ENCODE measurements at regions not wholly inside any gene's neighbourhood (a gene's known extent, or its start where the extent isn't known, plus 50 kb on each side); places are given as distances from the start of the nearest gene placed in this dataset.
A peak's percentile ranks its signal among the peaks of the same experiment; 100 is the strongest.

DNA sequence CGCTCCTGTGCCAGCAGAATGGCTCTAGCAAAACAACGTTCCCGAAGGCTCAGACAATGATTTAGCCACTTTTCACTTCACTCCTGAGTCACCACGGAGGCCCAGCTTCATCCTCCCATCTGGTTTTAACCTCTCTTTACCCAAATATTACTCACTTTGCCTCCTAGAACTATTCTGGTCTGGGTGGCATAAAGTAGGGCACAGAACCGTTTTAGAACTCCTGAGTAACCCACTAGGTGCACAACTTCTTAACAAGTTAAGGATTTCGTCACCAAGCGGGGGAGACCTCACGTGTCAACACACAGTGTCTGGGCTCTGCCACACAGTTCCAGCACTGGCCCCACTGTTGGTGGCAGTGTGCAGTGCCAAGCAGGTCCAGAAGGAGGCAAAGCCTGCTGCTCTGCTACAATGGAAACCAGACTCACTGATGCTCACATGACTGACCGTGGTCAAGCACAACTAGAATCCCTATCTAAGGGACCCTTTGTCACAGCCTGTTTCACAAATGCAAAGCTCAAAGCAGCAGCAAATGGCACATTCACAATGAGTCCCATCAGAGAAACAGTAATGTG lies 121.7 kb downstream of the SIPA1L2 start:
- intact Hi-C loops (cut with micrococcal nuclease), result no loop called here
- Histone ChIP-seq H2BK15ac (ENCODE audit: low read depth, low read length) (no peak overlapping the region), H2AK9ac (replicated peaks; ENCODE audit: low read depth, low read length, poor library complexity) (no peak overlapping the region), H3K9me1 (ENCODE audit: insufficient read depth, low read length) (peaks cover 10% of the 10 kb centered on the region), H3K4me1 (ENCODE audit: control insufficient read depth, insufficient read depth, low read length) (peaks cover 5% of the 10 kb centered on the region), H3K27ac (ENCODE audit: insufficient read depth, low read length) (no peak overlapping the region), H3K9me3 (ENCODE audit: control insufficient read depth, insufficient read depth, low read length) (no peaks in the 10 kb centered on the region), H3K36me3 (ENCODE audit: control insufficient read depth, insufficient read depth, low read length) (no peaks in the 10 kb centered on the region), H2BK20ac (ENCODE audit: low read depth, low read length) (peak overlapping the region; percentile 20), H2AFZ (replicated peaks; ENCODE audit: low read length, poor library complexity) (peak overlapping the region; percentile 53), H3K79me1 (ENCODE audit: low read depth in 1 of 2, low read length in 2 of 2) (peaks cover 5 to 28% of the 10 kb centered on the region in 2 experiments; a peak in 3 of 4 replicates), H3K4me2 (ENCODE audit: low read depth, low read length) (no peak overlapping the region), H3K23ac (ENCODE audit: low read depth, low read length) (no peak overlapping the region; the same call in 1 of the 2 replicates), H2AK5ac (ENCODE audit: low read depth, low read length) (peak overlapping the region; percentile 29; the same call in 1 of the 2 replicates), H3K9ac (ENCODE audit: low read depth, low read length) (no peak overlapping the region), H3K4me3 (ENCODE audit: insufficient read depth, low read depth, low read length) (no peak overlapping the region), H4K20me1 (ENCODE audit: insufficient read depth, low read length) (no peaks in the 10 kb centered on the region), H2BK120ac (ENCODE audit: low read depth, low read length) (peak overlapping the region; percentile 26; the same call in 1 of the 2 replicates), H4K5ac (ENCODE audit: low read depth, low read length) (no peak overlapping the region), H3K56ac (ENCODE audit: extremely low read depth, insufficient read depth, low read length) (no peak overlapping the region), H3K14ac (replicated peaks; ENCODE audit: low read depth, low read length) (peak overlapping the region; percentile 71; the same call in 1 of the 2 replicates), H4K91ac (ENCODE audit: insufficient read depth, low read depth, low read length) (peak overlapping the region; percentile 49; the same call in 1 of the 2 replicates), H3K4ac (ENCODE audit: low read depth, low read length) (peak overlapping the region; percentile 75), H4K8ac (ENCODE audit: low read depth in 2 of 2, low read length in 2 of 2) (peak overlapping the region in 1 of 2 experiments; percentile 36; a peak in 1 of 4 replicates), H3K27me3 (ENCODE audit: control insufficient read depth, insufficient read depth, low read length) (no peaks in the 10 kb centered on the region), H3K18ac (ENCODE audit: low read depth, low read length) (no peak overlapping the region), H2BK5ac (ENCODE audit: low read depth, low read length, poor library complexity, severe bottlenecking) (no peak overlapping the region)
- dilution Hi-C loops (cut with HindIII; ENCODE audit: low sequenced_read_pairs, unreplicated experiment), result no loop called here
- in situ Hi-C loops (cut with MboI; ENCODE audit: low sequenced_read_pairs), result no loop called here
- ATAC-seq (ENCODE audit: low read depth) (no peak), DNase-seq (no peak)
- ChIA-PET CTCF (interaction anchor here (0.7 kb wide), 1 partner anchor 118 kb away, joined by 3 read pairs; no protein-coding TSS in a partner anchor), POLR2A (ENCODE audit: unreplicated experiment) (no interaction called here)
- whole genome bisulfite sequencing, 2 experiments (ENCODE audit: extremely low coverage in 2 of 2, insufficient read length in 1 of 2), result 81% methylated on average over 5 of the region's 9 CpGs; no CpG with 5 or more reads in 1 of the 2 experiments
- BruUV-seq (replicated peaks), result no TSS peak
- no peak for TF ChIP-seq MAFK (IDR thresholded peaks at IDR 0.05; ENCODE audit: low read depth, low read length)
- TF ChIP-seq RCOR1 (IDR thresholded peaks at IDR 0.05; ENCODE audit: insufficient replicate concordance, low read length), result no peak
- TF ChIP-seq RFX5 (IDR thresholded peaks at IDR 0.05; ENCODE audit: low read depth, low read length), result no peak
- TF ChIP-seq NFE2L2 (IDR thresholded peaks at IDR 0.05; ENCODE audit: low read depth, low read length), result no peak
- TF ChIP-seq BHLHE40 (IDR thresholded peaks at IDR 0.05; ENCODE audit: low read depth, low read length), result no peak
- no peak for TF ChIP-seq RAD21 (IDR thresholded peaks at IDR 0.05; ENCODE audit: low read length)
- no peak for TF ChIP-seq MXI1 (IDR thresholded peaks at IDR 0.05; ENCODE audit: borderline replicate concordance, low read depth, low read length)
- no peak for TF ChIP-seq POLR2A (IDR thresholded peaks at IDR 0.05; ENCODE audit: low read depth, low read length)
- no peak for TF ChIP-seq FOS (IDR thresholded peaks at IDR 0.05; ENCODE audit: low read depth, low read length)
- no peak for TF ChIP-seq CHD1 (IDR thresholded peaks at IDR 0.05; ENCODE audit: low read depth, low read length)
- no peak for TF ChIP-seq MAZ (IDR thresholded peaks at IDR 0.05; ENCODE audit: borderline replicate concordance, low read depth, low read length)
- TF ChIP-seq, protein P1, sequence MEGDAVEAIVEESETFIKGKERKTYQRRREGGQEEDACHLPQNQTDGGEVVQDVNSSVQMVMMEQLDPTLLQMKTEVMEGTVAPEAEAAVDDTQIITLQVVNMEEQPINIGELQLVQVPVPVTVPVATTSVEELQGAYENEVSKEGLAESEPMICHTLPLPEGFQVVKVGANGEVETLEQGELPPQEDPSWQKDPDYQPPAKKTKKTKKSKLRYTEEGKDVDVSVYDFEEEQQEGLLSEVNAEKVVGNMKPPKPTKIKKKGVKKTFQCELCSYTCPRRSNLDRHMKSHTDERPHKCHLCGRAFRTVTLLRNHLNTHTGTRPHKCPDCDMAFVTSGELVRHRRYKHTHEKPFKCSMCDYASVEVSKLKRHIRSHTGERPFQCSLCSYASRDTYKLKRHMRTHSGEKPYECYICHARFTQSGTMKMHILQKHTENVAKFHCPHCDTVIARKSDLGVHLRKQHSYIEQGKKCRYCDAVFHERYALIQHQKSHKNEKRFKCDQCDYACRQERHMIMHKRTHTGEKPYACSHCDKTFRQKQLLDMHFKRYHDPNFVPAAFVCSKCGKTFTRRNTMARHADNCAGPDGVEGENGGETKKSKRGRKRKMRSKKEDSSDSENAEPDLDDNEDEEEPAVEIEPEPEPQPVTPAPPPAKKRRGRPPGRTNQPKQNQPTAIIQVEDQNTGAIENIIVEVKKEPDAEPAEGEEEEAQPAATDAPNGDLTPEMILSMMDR (conservative IDR thresholded peaks at IDR 0.05; ENCODE audit: low read depth, low read length), result no peak

Measured in IMR-90 (cell line).